ENCODE measurements at regions not wholly inside any gene's neighbourhood (a gene's known extent, or its start where the extent isn't known, plus 50 kb on each side); places are given as distances from the start of the nearest gene placed in this dataset.

GRCh38 chr12:30025317-30025716 is 241.6 kb upstream of the TMTC1 start:
- no peak for TF ChIP-seq EZH2phosphoT487 (IDR thresholded peaks at IDR 0.05; ENCODE audit: borderline replicate concordance)
- TF ChIP-seq, protein P1, sequence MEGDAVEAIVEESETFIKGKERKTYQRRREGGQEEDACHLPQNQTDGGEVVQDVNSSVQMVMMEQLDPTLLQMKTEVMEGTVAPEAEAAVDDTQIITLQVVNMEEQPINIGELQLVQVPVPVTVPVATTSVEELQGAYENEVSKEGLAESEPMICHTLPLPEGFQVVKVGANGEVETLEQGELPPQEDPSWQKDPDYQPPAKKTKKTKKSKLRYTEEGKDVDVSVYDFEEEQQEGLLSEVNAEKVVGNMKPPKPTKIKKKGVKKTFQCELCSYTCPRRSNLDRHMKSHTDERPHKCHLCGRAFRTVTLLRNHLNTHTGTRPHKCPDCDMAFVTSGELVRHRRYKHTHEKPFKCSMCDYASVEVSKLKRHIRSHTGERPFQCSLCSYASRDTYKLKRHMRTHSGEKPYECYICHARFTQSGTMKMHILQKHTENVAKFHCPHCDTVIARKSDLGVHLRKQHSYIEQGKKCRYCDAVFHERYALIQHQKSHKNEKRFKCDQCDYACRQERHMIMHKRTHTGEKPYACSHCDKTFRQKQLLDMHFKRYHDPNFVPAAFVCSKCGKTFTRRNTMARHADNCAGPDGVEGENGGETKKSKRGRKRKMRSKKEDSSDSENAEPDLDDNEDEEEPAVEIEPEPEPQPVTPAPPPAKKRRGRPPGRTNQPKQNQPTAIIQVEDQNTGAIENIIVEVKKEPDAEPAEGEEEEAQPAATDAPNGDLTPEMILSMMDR (conservative IDR thresholded peaks at IDR 0.05; ENCODE audit: low read length): no peak
- no peak overlapping the region for H3K4me2 ChIP-seq (ENCODE audit: low read depth, low read length, poor library complexity, severe bottlenecking)
- H2AFZ ChIP-seq (ENCODE audit: low read length): no peak overlapping the region
- no peak overlapping the region for H3K9ac ChIP-seq (ENCODE audit: low read depth, low read length, poor library complexity, severe bottlenecking)
- H3K4me3 ChIP-seq (ENCODE audit: low read length, poor library complexity, severe bottlenecking): no peak overlapping the region
- H3K27me3 ChIP-seq (ENCODE audit: insufficient read depth, low read length, poor library complexity, severe bottlenecking): no peaks in the 10 kb centered on the region
- no peaks in the 10 kb centered on the region for H4K20me1 ChIP-seq (ENCODE audit: insufficient read depth, low read length, poor library complexity, severe bottlenecking)
- H3K36me3 ChIP-seq (ENCODE audit: insufficient read depth, low read length): no peaks in the 10 kb centered on the region
- H3K9me3 ChIP-seq (ENCODE audit: insufficient read depth, low read depth, low read length): no peaks in the 10 kb centered on the region
- H3K79me2 ChIP-seq (ENCODE audit: insufficient read depth, low read length): no peaks in the 10 kb centered on the region
- no peaks in the 10 kb centered on the region for H3F3A ChIP-seq (ENCODE audit: low read depth)
- no peaks in the 10 kb centered on the region for H3K9me2 ChIP-seq (replicated peaks; ENCODE audit: low read depth, low read length)
- no peaks in the 10 kb centered on the region for H3K4me1 ChIP-seq (ENCODE audit: insufficient read depth, low read length, poor library complexity, severe bottlenecking)

DNA sequence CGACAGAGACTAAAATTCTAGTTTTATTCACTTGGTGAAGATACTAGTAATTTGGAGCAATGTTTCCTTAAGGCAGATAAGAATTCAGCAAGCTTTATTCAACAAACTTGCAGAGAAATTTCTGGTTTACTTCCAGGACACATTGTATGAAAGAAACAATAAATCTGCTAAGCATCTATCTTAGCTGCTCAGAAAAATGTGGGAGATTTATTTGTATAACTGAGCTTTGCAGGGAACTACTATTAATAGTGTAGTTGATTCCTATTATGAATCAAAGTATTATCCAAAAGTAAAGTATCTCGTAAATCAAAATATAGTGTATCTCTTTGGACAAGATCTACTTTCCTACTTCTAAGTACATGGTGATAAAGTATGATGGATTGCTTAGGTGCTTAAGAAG is 239.4 kb upstream of the TMTC1 start:
- no peak overlapping the region for H3K4me2 ChIP-seq (ENCODE audit: low read depth, low read length, poor library complexity, severe bottlenecking)
- no peaks in the 10 kb centered on the region for H3F3A ChIP-seq (ENCODE audit: low read depth)
- H3K9me3 ChIP-seq (ENCODE audit: insufficient read depth, low read depth, low read length): no peaks in the 10 kb centered on the region
- no peaks in the 10 kb centered on the region for H4K20me1 ChIP-seq (ENCODE audit: insufficient read depth, low read length, poor library complexity, severe bottlenecking)
- H3K9ac ChIP-seq (ENCODE audit: low read depth, low read length, poor library complexity, severe bottlenecking): no peak overlapping the region
- no peak overlapping the region for H3K4me3 ChIP-seq (ENCODE audit: low read length, poor library complexity, severe bottlenecking)
- H3K4me1 ChIP-seq (ENCODE audit: insufficient read depth, low read length, poor library complexity, severe bottlenecking): no peaks in the 10 kb centered on the region
- no peaks in the 10 kb centered on the region for H3K36me3 ChIP-seq (ENCODE audit: insufficient read depth, low read length)
- no peak overlapping the region for H2AFZ ChIP-seq (ENCODE audit: low read length)
- H3K27me3 ChIP-seq (ENCODE audit: insufficient read depth, low read length, poor library complexity, severe bottlenecking): no peaks in the 10 kb centered on the region
- no peaks in the 10 kb centered on the region for H3K9me2 ChIP-seq (replicated peaks; ENCODE audit: low read depth, low read length)
- H3K79me2 ChIP-seq (ENCODE audit: insufficient read depth, low read length): no peaks in the 10 kb centered on the region
- no peak for TF ChIP-seq EZH2phosphoT487 (IDR thresholded peaks at IDR 0.05; ENCODE audit: borderline replicate concordance)
- TF ChIP-seq, protein P1 (conservative IDR thresholded peaks at IDR 0.05; ENCODE audit: low read length): no peak

DNA sequence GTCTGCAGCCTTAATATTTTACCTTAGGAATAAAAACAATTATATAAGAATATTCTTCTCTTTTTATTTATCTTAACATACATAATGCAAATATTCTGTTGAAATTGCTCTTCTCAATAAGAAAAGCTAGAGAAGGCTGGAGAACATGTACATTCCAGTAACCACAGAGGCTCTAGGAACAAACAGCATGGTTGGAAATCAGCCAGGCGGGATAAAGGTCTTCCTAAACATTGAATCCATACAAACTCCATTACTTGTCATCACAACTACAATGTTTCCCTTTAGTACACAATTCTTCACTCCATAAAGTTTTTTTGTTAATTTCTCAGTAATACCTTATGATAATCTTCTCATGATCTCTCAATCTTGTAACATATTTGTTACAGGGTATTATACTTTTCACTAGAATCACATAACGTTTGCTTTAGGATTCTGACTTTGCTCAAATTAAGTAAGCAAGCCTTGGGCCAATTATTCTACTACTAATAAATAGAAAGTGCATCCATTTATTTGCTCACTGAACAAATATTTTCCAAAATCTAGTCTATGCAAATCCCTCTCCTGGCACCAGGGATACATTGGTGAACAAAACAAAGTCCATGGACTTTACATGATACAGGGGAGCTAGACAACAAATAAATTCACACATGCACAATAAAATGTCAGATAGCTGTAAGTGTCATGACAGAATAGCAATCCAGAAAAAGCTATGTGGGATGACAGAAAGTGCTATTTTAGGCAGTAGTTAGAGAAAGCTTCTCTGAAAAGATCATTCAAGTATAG is 237.5 kb upstream of the TMTC1 start:
- Histone ChIP-seq H3F3A (ENCODE audit: low read depth) (no peaks in the 10 kb centered on the region), H3K79me2 (ENCODE audit: insufficient read depth, low read length) (no peaks in the 10 kb centered on the region), H3K4me1 (ENCODE audit: insufficient read depth, low read length, poor library complexity, severe bottlenecking) (no peaks in the 10 kb centered on the region), H3K4me3 (ENCODE audit: low read length, poor library complexity, severe bottlenecking) (no peak overlapping the region), H3K9ac (ENCODE audit: low read depth, low read length, poor library complexity, severe bottlenecking) (no peak overlapping the region), H3K36me3 (ENCODE audit: insufficient read depth, low read length) (no peaks in the 10 kb centered on the region), H3K9me2 (replicated peaks; ENCODE audit: low read depth, low read length) (no peaks in the 10 kb centered on the region), H2AFZ (ENCODE audit: low read length) (no peak overlapping the region), H3K9me3 (ENCODE audit: insufficient read depth, low read depth, low read length) (no peaks in the 10 kb centered on the region), H4K20me1 (ENCODE audit: insufficient read depth, low read length, poor library complexity, severe bottlenecking) (no peaks in the 10 kb centered on the region), H3K4me2 (ENCODE audit: low read depth, low read length, poor library complexity, severe bottlenecking) (no peak overlapping the region), H3K27me3 (ENCODE audit: insufficient read depth, low read length, poor library complexity, severe bottlenecking) (no peaks in the 10 kb centered on the region)
- TF ChIP-seq, protein P1 (conservative IDR thresholded peaks at IDR 0.05; ENCODE audit: low read length): no peak
- no peak for TF ChIP-seq EZH2phosphoT487 (IDR thresholded peaks at IDR 0.05; ENCODE audit: borderline replicate concordance)

Data from Loucy (cell line).